ENCODE measurements at regions not wholly inside any gene's neighbourhood (a gene's known extent, or its start where the extent isn't known, plus 50 kb on each side); places are given as distances from the start of the nearest gene placed in this dataset.

GRCh38 chr14:82403987-82404386 is 870.3 kb upstream of the SEL1L start:
- H3K27ac ChIP-seq (ENCODE audit: low read depth, low read length), result no peak overlapping the region
- no peak overlapping the region for H3K4me3 ChIP-seq (ENCODE audit: low read depth, low read length)
- no peaks in the 10 kb centered on the region for H3K27me3 ChIP-seq (ENCODE audit: control insufficient read depth, insufficient read depth, low read length)
- TF ChIP-seq, protein P1, sequence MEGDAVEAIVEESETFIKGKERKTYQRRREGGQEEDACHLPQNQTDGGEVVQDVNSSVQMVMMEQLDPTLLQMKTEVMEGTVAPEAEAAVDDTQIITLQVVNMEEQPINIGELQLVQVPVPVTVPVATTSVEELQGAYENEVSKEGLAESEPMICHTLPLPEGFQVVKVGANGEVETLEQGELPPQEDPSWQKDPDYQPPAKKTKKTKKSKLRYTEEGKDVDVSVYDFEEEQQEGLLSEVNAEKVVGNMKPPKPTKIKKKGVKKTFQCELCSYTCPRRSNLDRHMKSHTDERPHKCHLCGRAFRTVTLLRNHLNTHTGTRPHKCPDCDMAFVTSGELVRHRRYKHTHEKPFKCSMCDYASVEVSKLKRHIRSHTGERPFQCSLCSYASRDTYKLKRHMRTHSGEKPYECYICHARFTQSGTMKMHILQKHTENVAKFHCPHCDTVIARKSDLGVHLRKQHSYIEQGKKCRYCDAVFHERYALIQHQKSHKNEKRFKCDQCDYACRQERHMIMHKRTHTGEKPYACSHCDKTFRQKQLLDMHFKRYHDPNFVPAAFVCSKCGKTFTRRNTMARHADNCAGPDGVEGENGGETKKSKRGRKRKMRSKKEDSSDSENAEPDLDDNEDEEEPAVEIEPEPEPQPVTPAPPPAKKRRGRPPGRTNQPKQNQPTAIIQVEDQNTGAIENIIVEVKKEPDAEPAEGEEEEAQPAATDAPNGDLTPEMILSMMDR (IDR thresholded peaks at IDR 0.05; ENCODE audit: low read depth, low read length), result no peak
- POLR2A ChIA-PET, result no interaction called here
- CTCF ChIA-PET, result no interaction called here
- H3K9me3 ChIP-seq (ENCODE audit: control insufficient read depth, insufficient read depth, low read length), result peaks cover 4% of the 10 kb centered on the region; the same call in 1 of the 2 replicates
- no peak for DNase-seq (ENCODE audit: low read depth, low spot score)

DNA sequence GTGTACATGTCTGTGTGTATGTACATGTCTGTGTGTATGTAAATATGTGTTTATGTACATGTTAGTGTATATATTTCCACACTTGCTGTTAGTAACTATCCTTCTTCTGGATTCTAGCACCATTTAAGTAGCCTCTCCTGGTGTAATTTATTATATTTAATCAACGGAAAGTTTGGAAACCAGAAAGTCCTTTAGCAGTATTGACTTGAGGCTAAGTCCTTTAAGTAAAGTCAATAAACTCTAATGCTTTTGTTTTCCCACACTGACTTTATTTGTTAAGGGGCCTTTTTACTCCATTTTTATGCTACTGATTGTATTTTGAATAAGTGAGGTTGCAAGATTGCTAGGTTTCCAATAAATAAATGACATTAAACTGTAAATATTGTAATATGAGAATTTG is 876.4 kb upstream of the SEL1L start:
- DNase-seq (ENCODE audit: low read depth, low spot score), result no peak
- Histone ChIP-seq H3K9me3 (ENCODE audit: control insufficient read depth, insufficient read depth, low read length) (peaks cover 5% of the 10 kb centered on the region; the same call in 1 of the 2 replicates), H3K27me3 (ENCODE audit: control insufficient read depth, insufficient read depth, low read length) (no peaks in the 10 kb centered on the region), H3K4me3 (ENCODE audit: low read depth, low read length) (no peak overlapping the region), H3K27ac (ENCODE audit: low read depth, low read length) (no peak overlapping the region)
- CTCF ChIA-PET, result no interaction called here
- POLR2A ChIA-PET, result no interaction called here
- TF ChIP-seq, protein P1 (IDR thresholded peaks at IDR 0.05; ENCODE audit: low read depth, low read length), result no peak

GRCh38 chr14:82411298-82411697 is 877.6 kb upstream of the SEL1L start:
- ChIA-PET POLR2A (no interaction called here), CTCF (no interaction called here)

GRCh38 chr14:82412545-82412944 is 878.9 kb upstream of the SEL1L start:
- H3K27me3 ChIP-seq (ENCODE audit: control insufficient read depth, insufficient read depth, low read length), result no peaks in the 10 kb centered on the region
- TF ChIP-seq, protein P1 (IDR thresholded peaks at IDR 0.05; ENCODE audit: low read depth, low read length), result no peak
- H3K4me3 ChIP-seq (ENCODE audit: low read depth, low read length), result no peak overlapping the region
- H3K27ac ChIP-seq (ENCODE audit: low read depth, low read length), result no peak overlapping the region
- ChIA-PET POLR2A (no interaction called here), CTCF (no interaction called here)
- no peak for DNase-seq (ENCODE audit: low read depth, low spot score)
- peaks cover 5% of the 10 kb centered on the region; the same call in 1 of the 2 replicates for H3K9me3 ChIP-seq (ENCODE audit: control insufficient read depth, insufficient read depth, low read length)

More at GRCh38 chr14:82411298-82411697, 877.6 kb upstream of the SEL1L start:
- no peak for DNase-seq (ENCODE audit: low read depth, low spot score)
- Histone ChIP-seq H3K27me3 (ENCODE audit: control insufficient read depth, insufficient read depth, low read length) (no peaks in the 10 kb centered on the region), H3K27ac (ENCODE audit: low read depth, low read length) (no peak overlapping the region), H3K9me3 (ENCODE audit: control insufficient read depth, insufficient read depth, low read length) (peaks cover 5% of the 10 kb centered on the region; the same call in 1 of the 2 replicates), H3K4me3 (ENCODE audit: low read depth, low read length) (no peak overlapping the region)
- TF ChIP-seq, protein P1 (IDR thresholded peaks at IDR 0.05; ENCODE audit: low read depth, low read length), result no peak

DNA sequence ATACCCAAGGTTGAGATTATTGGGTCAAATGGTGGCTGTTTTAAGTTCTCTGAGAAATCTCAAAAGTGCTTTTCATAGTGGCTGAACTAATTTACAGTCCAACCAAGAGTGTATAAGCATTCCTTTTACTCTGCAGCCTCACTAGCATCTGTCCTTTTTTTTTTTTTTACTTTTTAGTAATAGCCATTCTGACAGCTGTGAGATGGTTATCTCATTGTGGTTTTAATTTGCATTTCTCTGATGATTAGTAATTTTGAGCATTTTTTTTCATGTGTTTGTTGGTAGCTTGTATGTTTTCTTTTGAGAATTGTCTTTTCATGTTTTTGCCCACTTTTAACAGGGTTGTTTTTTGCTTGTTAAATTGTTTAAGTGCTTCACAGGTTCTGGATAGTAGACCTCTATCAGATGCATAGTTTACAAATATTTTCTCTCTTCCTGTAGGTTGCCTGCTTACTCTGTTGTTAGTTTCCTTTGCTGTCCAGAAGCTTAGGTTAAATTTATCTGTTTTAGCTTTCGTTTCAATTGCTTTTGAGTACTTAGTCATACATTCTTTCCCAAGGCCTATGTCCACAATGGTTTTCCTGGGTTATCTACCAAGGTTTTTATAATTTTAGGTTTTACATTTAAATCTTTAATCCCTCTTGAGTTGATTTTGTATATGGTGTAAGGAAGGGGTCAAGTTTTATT is 881.3 kb upstream of the SEL1L start:
- ChIA-PET CTCF (no interaction called here), POLR2A (no interaction called here)
- Histone ChIP-seq H3K27ac (ENCODE audit: low read depth, low read length) (no peak overlapping the region), H3K27me3 (ENCODE audit: control insufficient read depth, insufficient read depth, low read length) (no peaks in the 10 kb centered on the region), H3K4me3 (ENCODE audit: low read depth, low read length) (no peak overlapping the region), H3K9me3 (ENCODE audit: control insufficient read depth, insufficient read depth, low read length) (peaks cover 11% of the 10 kb centered on the region; the same call in 1 of the 2 replicates)
- DNase-seq (ENCODE audit: low read depth, low spot score), result no peak
- TF ChIP-seq, protein P1 (IDR thresholded peaks at IDR 0.05; ENCODE audit: low read depth, low read length), result no peak
